KMS-11 (cell line): ENCODE measurements at regions not wholly inside any gene's neighbourhood (a gene's known extent, or its start where the extent isn't known, plus 50 kb on each side); places are given as distances from the start of the nearest gene placed in this dataset.

Experiments
- H2AFZ ChIP-seq: fragments of 200-600 bp; sonication (generic); 2 replicates; pipeline ENCODE4 v1.6.1; 2016; ENCODE audit warnings: antibody characterized with exemption, mixed run types, low read depth
- H3K27ac ChIP-seq: fragments of 200-600 bp; sonication (generic); 2 replicates; pipeline ENCODE4 v1.6.1; 2016; ENCODE audit warnings: mild to moderate bottlenecking, mixed run types
- H3K27me3 ChIP-seq: fragments of 200-600 bp; sonication (generic); 2 replicates; pipeline ENCODE4 v1.6.1; 2017; ENCODE audit warnings: mild to moderate bottlenecking, low read depth, mixed run types, moderate library complexity; ENCODE audit not compliant: insufficient read depth
- H3K36me3 ChIP-seq: fragments of 200-600 bp; sonication (generic); 2 replicates; pipeline ENCODE4 v1.6.1; 2017; ENCODE audit warnings: mild to moderate bottlenecking, mixed run types; ENCODE audit not compliant: insufficient read depth
- H3K4me1 ChIP-seq: fragments of 200-600 bp; sonication (generic); 2 replicates; pipeline ENCODE4 v1.6.1; 2016; ENCODE audit warnings: mild to moderate bottlenecking, low read depth, mixed run types; ENCODE audit not compliant: poor library complexity, severe bottlenecking
- H3K4me2 ChIP-seq: fragments of 200-600 bp; sonication (generic); 2 replicates; pipeline ENCODE4 v1.7.0; 2016; ENCODE audit warnings: mild to moderate bottlenecking, mixed run types
- H3K4me3 ChIP-seq: fragments of 200-600 bp; sonication (generic); IDR thresholded peaks from 2 replicates; pipeline ENCODE4 v1.6.1; 2017; ENCODE audit warnings: low read depth, low read length, mixed read lengths; ENCODE audit not compliant: insufficient read depth
- H3K79me2 ChIP-seq: fragments of 200-600 bp; sonication (generic); 2 replicates; pipeline ENCODE4 v1.6.1; 2016; ENCODE audit warnings: low read depth, mixed run types; ENCODE audit not compliant: insufficient read depth
- H3K9ac ChIP-seq: fragments of 200-600 bp; sonication (generic); 2 replicates; pipeline ENCODE4 v1.6.1; 2016; ENCODE audit warnings: mild to moderate bottlenecking, mixed run types
- H4K20me1 ChIP-seq: fragments of 200-600 bp; sonication (generic); 2 replicates; pipeline ENCODE4 v1.6.1; 2016; ENCODE audit warnings: mild to moderate bottlenecking, mixed run types; ENCODE audit not compliant: insufficient read depth
- CTCF ChIP-seq: fragments of 200-600 bp; sonication (generic); conservative IDR thresholded peaks from 2 replicates; pipeline ENCODE4 v1.6.1; 2017; ENCODE audit warnings: low read depth, mild to moderate bottlenecking, antibody characterized with exemption, low read length, moderate library complexity, mixed read lengths

GRCh38 chr2:42979416-42979869 is 187.1 kb upstream of the HAAO start:
- H2AFZ ChIP-seq, result no peak overlapping the region
- no peak overlapping the region for H3K4me3 ChIP-seq
- no peaks in the 10 kb centered on the region for H3K27me3 ChIP-seq
- H3K4me1 ChIP-seq, result peaks cover 5% of the 10 kb centered on the region
- TF ChIP-seq CTCF, result no peak
- H4K20me1 ChIP-seq, result no peaks in the 10 kb centered on the region
- no peaks in the 10 kb centered on the region for H3K79me2 ChIP-seq
- no peak overlapping the region for H3K27ac ChIP-seq
- no peaks in the 10 kb centered on the region for H3K36me3 ChIP-seq
- H3K4me2 ChIP-seq, result no peak overlapping the region
- H3K9ac ChIP-seq, result no peak overlapping the region

- TF ChIP-seq CTCF, result no peak
- H3K27me3 ChIP-seq, result no peaks in the 10 kb centered on the region
- no peaks in the 10 kb centered on the region for H4K20me1 ChIP-seq
- H3K4me1 ChIP-seq, result peaks cover 5% of the 10 kb centered on the region
- H3K9ac ChIP-seq, result no peak overlapping the region
- H3K4me2 ChIP-seq, result no peak overlapping the region
- H3K79me2 ChIP-seq, result no peaks in the 10 kb centered on the region
- H3K27ac ChIP-seq, result no peak overlapping the region
- no peak overlapping the region for H3K4me3 ChIP-seq
- no peak overlapping the region for H2AFZ ChIP-seq
- no peaks in the 10 kb centered on the region for H3K36me3 ChIP-seq
Observed at GRCh38 chr2:42978887-42979415, 186.6 kb upstream of the HAAO start.

GRCh38 chr2:42978175-42978886 is 185.9 kb upstream of the HAAO start:
- H3K36me3 ChIP-seq, result no peaks in the 10 kb centered on the region
- H3K4me1 ChIP-seq, result peaks cover 5% of the 10 kb centered on the region
- H3K27me3 ChIP-seq, result no peaks in the 10 kb centered on the region
- no peak for TF ChIP-seq CTCF
- H3K79me2 ChIP-seq, result no peaks in the 10 kb centered on the region
- no peak overlapping the region for H3K27ac ChIP-seq
- no peak overlapping the region for H3K9ac ChIP-seq
- H3K4me3 ChIP-seq, result no peak overlapping the region
- H3K4me2 ChIP-seq, result no peak overlapping the region
- no peaks in the 10 kb centered on the region for H4K20me1 ChIP-seq
- H2AFZ ChIP-seq, result no peak overlapping the region

- peaks cover 13% of the 10 kb centered on the region for H3K4me1 ChIP-seq
- no peak overlapping the region for H2AFZ ChIP-seq
Observed at GRCh38 chr2:42977270-42978174, 185.1 kb upstream of the HAAO start.

More at GRCh38 chr2:42977270-42978174, 185.1 kb upstream of the HAAO start:
- Histone ChIP-seq H3K27me3 (no peaks in the 10 kb centered on the region), H3K79me2 (no peaks in the 10 kb centered on the region), H3K36me3 (no peaks in the 10 kb centered on the region), H3K27ac (no peak overlapping the region), H3K9ac (no peak overlapping the region), H3K4me2 (no peak overlapping the region), H3K4me3 (no peak overlapping the region), H4K20me1 (no peaks in the 10 kb centered on the region)
- no peak for TF ChIP-seq CTCF
